ENCODE measurements at regions not wholly inside any gene's neighbourhood (a gene's known extent, or its start where the extent isn't known, plus 50 kb on each side); places are given as distances from the start of the nearest gene placed in this dataset.

GRCh38 chr15:94057305-94057704, 174.1 kb upstream of the MCTP2 start:
- no peak for DNase-seq (ENCODE audit: low read depth in 2 of 2, low spot score in 1 of 2)

DNA sequence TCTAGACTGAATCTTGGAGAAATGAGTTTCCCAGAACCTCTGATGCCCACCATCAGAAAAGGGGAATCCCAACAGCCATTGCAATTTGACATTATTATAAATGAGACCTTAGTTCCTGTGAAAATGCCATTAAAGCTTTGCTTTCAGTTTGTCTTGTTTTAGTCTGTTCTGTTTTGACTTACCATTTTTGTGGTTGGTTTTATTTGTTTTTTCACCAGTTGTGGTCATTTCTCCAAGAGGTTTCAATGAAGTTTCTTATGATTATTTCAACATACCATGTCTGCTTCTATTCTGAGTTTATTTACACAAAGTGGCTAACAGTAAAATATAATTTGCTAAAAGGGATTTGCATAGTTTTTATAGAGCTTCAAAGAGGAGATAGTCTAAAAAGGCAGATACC, 175.0 kb upstream of the MCTP2 start:
- DNase-seq (ENCODE audit: low read depth in 2 of 2, low spot score in 1 of 2): no peak

DNA sequence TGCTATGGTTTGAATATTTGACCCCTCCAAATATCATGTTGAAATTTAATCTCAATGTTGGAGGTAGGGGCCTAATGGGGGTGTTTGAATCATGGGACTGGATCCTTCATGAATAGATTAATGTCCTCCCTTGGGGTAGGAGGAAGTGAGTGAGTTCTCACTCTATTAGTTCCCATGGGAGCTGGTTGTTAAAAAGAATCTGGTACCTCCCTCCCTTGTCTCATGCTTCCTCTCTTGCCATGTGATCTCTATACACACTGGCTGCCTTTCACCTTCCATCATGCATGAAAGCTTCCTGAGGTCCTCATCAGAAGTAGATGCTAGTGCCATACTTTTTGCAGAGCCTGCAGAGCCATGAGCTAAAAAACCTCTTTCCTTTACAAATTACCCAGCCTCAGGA, 177.7 kb upstream of the MCTP2 start:
- no peak for DNase-seq (ENCODE audit: low read depth in 2 of 2, low spot score in 1 of 2)

- DNase-seq (ENCODE audit: low read depth in 2 of 2, low spot score in 1 of 2): no peak
Measured at GRCh38 chr15:94052711-94053110, 178.7 kb upstream of the MCTP2 start.

- DNase-seq (ENCODE audit: low read depth in 2 of 2, low spot score in 1 of 2): no peak
Measured at GRCh38 chr15:94047566-94047965, 183.8 kb upstream of the MCTP2 start.

GRCh38 chr15:94042180-94042928, 189.0 kb upstream of the MCTP2 start:
- DNase-seq (ENCODE audit: low read depth in 2 of 2, low spot score in 1 of 2): no peak

- no peak for DNase-seq (ENCODE audit: low read depth in 2 of 2, low spot score in 1 of 2)
Measured at GRCh38 chr15:94041746-94042145, 189.6 kb upstream of the MCTP2 start.

DNA sequence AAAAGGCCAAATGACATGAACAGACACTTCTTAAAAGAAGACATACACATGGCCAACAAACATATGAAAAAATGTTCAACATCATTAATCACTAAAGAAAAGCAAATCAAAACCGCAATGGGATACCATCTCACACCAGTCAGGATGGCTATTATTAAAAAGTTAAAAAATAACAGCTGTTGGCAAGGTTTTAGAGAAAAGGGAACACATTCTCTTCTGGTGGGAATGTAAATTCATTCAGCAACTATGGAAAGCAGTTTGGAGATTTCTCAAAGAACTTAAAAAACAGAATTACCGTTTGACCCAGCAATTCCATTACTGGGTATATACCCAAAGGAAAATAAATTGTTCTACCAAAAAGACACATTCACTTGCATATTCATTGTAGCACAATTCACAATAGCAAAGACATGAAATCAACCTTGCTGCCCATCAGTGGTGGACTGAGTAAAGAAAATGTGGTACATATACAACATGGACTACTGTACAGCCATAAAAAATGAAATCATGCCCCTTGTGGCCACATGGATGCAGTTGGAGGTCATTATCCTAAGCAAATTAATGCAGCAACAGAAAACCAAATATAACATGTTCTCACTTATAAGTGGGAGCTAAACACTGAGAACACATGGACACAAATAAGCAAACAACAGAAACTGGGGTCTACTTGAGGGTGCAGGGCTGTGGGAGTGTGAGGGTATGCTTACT, 190.7 kb upstream of the MCTP2 start:
- DNase-seq (ENCODE audit: low read depth in 2 of 2, low spot score in 1 of 2): no peak

GRCh38 chr15:94036156-94036555, 195.2 kb upstream of the MCTP2 start:
- DNase-seq (ENCODE audit: low read depth in 2 of 2, low spot score in 1 of 2): no peak

DNA sequence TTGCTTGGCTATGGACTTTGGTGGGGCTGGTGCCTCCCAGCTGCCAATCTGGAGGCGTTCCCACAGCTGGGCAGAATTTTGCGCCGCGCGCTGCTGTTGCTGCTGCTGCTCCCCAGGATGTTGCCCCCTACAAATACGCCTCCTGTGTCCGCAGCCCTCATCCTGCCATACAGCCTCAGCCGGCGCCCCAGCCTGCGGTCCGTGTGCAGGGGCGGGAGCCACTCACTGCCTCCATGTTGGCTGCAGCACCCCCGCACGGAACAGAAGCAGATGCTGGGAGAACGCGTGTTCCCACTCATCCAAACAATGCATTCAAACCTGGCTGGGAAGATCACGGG, 197.7 kb upstream of the MCTP2 start:
- DNase-seq (ENCODE audit: low read depth in 2 of 2, low spot score in 1 of 2): no peak

DNA sequence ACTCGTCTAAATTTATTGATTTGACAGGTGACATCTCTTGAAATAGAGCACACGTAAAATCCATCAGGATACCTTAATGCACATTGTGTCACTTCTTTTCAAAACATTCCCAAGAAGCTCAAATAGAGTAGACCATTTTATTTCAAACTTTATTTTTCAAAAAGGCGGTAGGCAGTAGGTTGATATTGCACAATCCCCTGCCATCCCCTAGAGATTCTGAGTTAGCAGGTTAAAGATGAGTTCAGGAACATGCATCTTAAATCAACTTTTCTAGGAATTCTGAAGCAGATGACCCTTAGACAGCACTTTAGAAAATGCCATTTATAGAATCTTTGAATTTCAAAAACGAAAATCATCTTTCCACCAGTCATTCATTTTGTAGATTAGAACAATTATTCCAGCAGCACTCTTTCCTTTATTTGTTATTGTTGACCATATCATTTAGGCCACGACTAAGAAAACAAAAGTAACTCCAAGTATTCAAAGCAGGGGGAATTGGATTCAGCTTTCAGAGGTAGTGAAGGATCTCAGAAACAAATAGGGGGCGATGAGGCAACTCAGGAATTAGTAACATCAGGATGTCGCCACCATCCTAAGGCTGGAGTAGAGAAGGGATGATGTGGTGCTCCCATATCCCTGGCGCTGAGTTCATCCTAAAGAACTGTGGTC, 198.2 kb upstream of the MCTP2 start:
- no peak for DNase-seq (ENCODE audit: low read depth in 2 of 2, low spot score in 1 of 2)

- DNase-seq (ENCODE audit: low read depth in 2 of 2, low spot score in 1 of 2): no peak
Measured at GRCh38 chr15:94032571-94032970, 198.8 kb upstream of the MCTP2 start.

GRCh38 chr15:94031072-94031471, 200.3 kb upstream of the MCTP2 start:
- DNase-seq (ENCODE audit: low read depth in 2 of 2, low spot score in 1 of 2): no peak

DNA sequence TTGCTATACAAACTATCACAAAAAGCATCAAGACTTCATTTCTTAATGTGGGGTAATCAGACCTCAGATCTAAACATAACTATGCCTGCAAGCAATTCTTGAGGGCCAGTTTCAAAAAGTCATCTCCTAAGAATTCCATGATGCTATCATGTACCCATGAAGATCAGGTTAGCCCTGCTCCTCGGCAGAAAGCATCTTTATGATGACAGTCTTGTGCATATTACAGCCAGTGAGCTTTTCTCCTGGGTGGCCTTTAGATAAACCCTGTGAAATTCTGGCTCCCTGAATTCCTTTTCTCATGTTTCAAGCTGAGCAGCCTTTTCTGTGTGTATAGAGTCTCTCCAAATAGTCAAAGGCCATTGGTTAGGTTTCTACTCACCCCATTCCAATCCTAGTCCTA, 201.9 kb upstream of the MCTP2 start:
- DNase-seq (ENCODE audit: low read depth in 2 of 2, low spot score in 1 of 2): no peak

DNA sequence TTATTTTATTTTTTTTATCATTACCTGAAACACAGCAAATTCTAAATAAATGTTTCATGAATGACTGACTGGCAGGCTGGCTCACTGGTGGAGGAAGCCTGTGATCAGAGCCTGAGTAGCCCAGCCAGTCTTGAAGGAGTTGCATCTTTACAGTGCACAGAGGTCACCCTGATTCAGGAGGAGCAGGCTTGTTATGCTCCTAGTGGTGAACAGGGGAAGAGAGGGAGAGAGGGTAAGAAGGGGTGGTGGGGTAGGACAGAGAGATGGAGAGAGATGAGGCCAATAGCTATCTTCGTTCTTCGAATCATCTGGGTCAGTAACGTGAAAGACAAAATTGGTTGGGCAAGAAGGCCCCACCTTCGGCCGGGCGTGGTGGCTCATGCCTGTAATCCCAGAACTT, 202.6 kb upstream of the MCTP2 start:
- no peak for DNase-seq (ENCODE audit: low read depth in 2 of 2, low spot score in 1 of 2)

GRCh38 chr15:94028121-94028520, 203.2 kb upstream of the MCTP2 start:
- DNase-seq (ENCODE audit: low read depth in 2 of 2, low spot score in 1 of 2): no peak

DNA sequence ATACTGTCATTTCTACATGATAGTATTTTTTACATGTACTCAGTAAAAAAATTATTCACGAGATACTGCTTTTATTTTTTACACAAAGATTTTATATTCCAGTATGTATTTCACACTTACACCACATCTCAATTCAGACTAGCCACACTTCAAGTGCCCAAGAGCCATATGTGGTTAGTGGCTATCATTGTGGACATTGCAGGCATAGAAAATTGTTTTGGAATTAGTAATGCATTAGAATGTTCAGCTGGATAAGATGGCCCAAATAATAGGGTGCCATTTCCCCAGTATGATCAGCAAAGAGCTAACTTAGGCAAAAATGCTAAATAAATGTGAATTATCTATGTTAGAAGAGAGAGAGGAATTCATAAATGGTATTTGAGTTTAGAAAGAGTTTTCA, 203.8 kb upstream of the MCTP2 start:
- no peak for DNase-seq (ENCODE audit: low read depth in 2 of 2, low spot score in 1 of 2)

DNA sequence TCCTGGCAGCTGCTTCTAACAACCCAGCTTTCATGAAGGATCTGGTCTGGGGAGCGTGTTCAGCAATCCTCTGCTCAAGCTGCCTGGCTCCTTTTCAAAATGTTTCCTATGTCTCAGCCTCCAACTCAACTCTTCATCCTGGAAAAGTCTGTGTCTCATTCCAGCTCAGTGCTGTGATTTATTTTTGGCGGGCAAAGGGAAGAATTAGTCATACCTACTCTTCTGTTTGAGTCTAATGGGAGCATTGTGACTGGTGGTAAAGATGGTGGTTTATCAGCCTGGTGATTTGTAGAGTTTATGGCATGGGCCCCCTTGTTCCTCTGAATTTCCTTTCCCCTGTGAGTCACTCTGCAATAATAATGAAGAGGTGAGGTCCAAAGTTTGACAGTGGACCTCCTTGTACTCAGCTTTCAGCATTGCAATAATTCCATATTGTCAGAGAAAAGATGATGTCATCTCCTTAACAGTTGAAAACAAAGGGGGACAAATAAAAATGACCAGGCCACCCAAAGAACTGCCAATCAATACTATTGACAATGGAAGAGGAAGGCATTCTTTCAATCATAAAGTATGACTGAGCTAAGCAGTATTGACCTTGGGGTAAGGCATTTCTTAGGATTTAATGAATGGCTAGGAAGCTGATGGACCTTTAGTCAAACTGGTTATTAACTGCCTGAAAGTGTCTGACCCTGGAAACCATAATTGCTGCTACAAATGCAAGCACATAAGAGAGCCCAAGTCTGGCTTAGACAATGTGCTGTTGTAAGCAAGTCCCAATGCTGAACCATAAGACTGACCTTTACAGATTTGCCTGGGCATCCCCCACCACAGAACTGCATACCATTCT, 204.7 kb upstream of the MCTP2 start:
- DNase-seq (ENCODE audit: low read depth in 2 of 2, low spot score in 1 of 2): no peak

- DNase-seq (ENCODE audit: low read depth in 2 of 2, low spot score in 1 of 2): no peak
Measured at GRCh38 chr15:94023531-94023930, 207.8 kb upstream of the MCTP2 start.

DNA sequence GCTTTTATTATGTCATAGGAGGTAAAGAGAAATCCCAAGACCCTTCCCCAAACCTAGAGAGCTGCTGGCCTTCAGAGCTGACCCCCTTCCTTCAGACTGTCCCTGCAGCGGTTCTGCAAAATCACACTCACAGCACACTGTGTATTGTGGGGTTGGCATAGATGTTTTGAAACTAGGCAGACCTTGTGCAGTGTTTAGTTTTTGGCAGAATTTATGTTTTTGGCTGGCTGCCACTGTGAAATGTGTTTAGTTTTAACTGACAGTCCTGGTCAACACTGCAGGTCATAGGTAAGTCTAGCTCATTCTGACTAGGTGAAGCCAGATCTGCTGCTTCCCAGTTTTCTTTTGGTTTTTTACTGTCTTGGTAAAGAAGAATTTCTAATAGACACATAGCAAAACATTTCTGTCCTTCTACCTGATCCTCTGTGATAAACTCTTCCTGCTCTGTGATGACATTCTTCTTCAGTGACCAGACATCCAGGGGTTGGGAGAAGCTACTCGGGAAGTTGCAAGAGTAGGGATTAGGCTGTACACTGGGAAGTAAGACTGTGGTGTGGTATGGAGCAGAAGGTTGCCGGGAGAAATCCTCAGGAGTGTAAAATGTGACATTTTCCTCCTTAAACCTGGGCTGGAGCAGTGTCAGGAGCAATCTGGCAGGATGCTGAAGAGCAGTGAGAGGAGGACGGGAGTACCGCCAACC, 209.6 kb upstream of the MCTP2 start:
- no peak for DNase-seq (ENCODE audit: low read depth in 2 of 2, low spot score in 1 of 2)

DNA sequence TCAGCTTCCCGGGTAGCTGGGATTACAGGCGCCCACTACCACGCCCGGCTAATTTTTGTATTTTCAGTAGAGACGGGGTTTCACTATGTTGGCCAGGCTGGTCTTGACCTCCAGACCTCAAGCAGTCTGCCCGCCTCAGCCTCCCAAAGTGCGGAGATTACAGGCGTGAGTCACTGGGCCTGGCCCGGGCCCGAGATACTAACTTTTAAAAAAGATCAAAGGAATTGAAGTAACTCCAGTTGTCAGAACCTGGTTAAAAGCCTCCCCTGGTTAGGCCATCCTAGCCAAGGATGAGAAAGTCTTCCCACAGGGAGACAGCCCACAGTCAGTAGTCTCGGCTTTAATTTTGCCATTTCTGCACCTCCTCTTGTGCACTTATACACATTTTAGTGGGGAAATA, 212.3 kb upstream of the MCTP2 start:
- no peak for DNase-seq (ENCODE audit: low read depth in 2 of 2, low spot score in 1 of 2)
